ENCODE measurements at regions not wholly inside any gene's neighbourhood (a gene's known extent, or its start where the extent isn't known, plus 50 kb on each side); places are given as distances from the start of the nearest gene placed in this dataset.
"Not testable (repeated sequence)": the region's sequence is repeated elsewhere in the genome, so short reads cannot be mapped to it uniquely, and the experiment has no call there.

- not testable (repeated sequence) for TF ChIP-seq CTCF, POLR2A, EP300, POLR2AphosphoS5 (IDR thresholded peaks at IDR 0.05)
Measured at GRCh38 chr12:105683836-105684235, 353.3 kb downstream of the C12orf75 start.

All from upper lobe of left lung (tissue), 4 donors.